Cardiac septum (tissue), 1 donor: ENCODE measurements at regions not wholly inside any gene's neighbourhood (a gene's known extent, or its start where the extent isn't known, plus 50 kb on each side); places are given as distances from the start of the nearest gene placed in this dataset.

Experiments used
- DNase-seq: peaks from one replicate; pipeline ENCODE4 v3.0.0-alpha.2; 2020; ENCODE audit warnings: low spot score
- intact Hi-C: fragments of 100-400 bp; cut with DNase I; formaldehyde crosslinking; loops from one replicate; pipeline ENCODE4 v1.14.0; 2022
- donor health status: DM: no; HTN: no; CAD: no.

- intact Hi-C loops: no loop called here
Observed at GRCh38 chr17:83175822-83176622, 96.6 kb downstream of the METRNL start.

GRCh38 chr17:83176623-83177583 is 97.5 kb downstream of the METRNL start:
- intact Hi-C loops: no loop called here
- peak; percentile 60 for DNase-seq

More at GRCh38 chr17:83175822-83176622, 96.6 kb downstream of the METRNL start:
- peak; percentile 20 for DNase-seq

GRCh38 chr17:83177611-83178532 is 98.5 kb downstream of the METRNL start:
- DNase-seq: peak; percentile 74
- intact Hi-C loops: no loop called here

GRCh38 chr17:83178533-83179304 is 99.3 kb downstream of the METRNL start:
- DNase-seq: peak; percentile 73
- intact Hi-C loops: no loop called here

- no peak for DNase-seq
- intact Hi-C loops: no loop called here
Observed at GRCh38 chr17:83179374-83179773, 100.0 kb downstream of the METRNL start.

GRCh38 chr17:83179811-83180210 is 100.4 kb downstream of the METRNL start:
- intact Hi-C loops: no loop called here
- no peak for DNase-seq

GRCh38 chr17:83180264-83180995 is 101.0 kb downstream of the METRNL start:
- no peak for DNase-seq
- intact Hi-C loops: no loop called here

GRCh38 chr17:83180996-83181481 is 101.6 kb downstream of the METRNL start:
- intact Hi-C loops: no loop called here
- DNase-seq: peak; percentile 50

GRCh38 chr17:83181991-83182619 is 102.7 kb downstream of the METRNL start:
- peak; percentile 31 for DNase-seq
- intact Hi-C loops: no loop called here

GRCh38 chr17:83182620-83183101 is 103.3 kb downstream of the METRNL start:
- DNase-seq: peak; percentile 67
- intact Hi-C loops: no loop called here

GRCh38 chr17:83183145-83183948 is 103.9 kb downstream of the METRNL start:
- DNase-seq: peak; percentile 47
- intact Hi-C loops: no loop called here

- intact Hi-C loops: no loop called here
- DNase-seq: peak; percentile 73
Observed at GRCh38 chr17:83183951-83184506, 104.6 kb downstream of the METRNL start.

GRCh38 chr17:83185023-83186002 is 105.9 kb downstream of the METRNL start:
- peak; percentile 66 for DNase-seq

GRCh38 chr17:83186226-83186625 is 106.8 kb downstream of the METRNL start:
- intact Hi-C loops: no loop called here
- peak; percentile 41 for DNase-seq

More at GRCh38 chr17:83185023-83186002, 105.9 kb downstream of the METRNL start:
- intact Hi-C loops: no loop called here
